ENCODE measurements at regions not wholly inside any gene's neighbourhood (a gene's known extent, or its start where the extent isn't known, plus 50 kb on each side); places are given as distances from the start of the nearest gene placed in this dataset.

GRCh38 chr2:5974477-5974876, 282.3 kb downstream of the SOX11 start:
- 84 to 93% (median 88%) methylated on average over 5 to 6 of the region's 6 CpGs for WGBS, 5 donors
- H3K36me3 ChIP-seq, result no peaks in the 10 kb centered on the region

GRCh38 chr2:5975401-5975800, 283.2 kb downstream of the SOX11 start:
- H3K4me1 ChIP-seq, result no peaks in the 10 kb centered on the region
- no peak overlapping the region for H3K4me3 ChIP-seq
- H3K36me3 ChIP-seq, result no peaks in the 10 kb centered on the region
- DNase-seq, result no peak
- TF ChIP-seq POLR2AphosphoS5 (IDR thresholded peaks at IDR 0.05), result no peak
- TF ChIP-seq POLR2A (IDR thresholded peaks at IDR 0.05), result no peak
- TF ChIP-seq, protein P1, sequence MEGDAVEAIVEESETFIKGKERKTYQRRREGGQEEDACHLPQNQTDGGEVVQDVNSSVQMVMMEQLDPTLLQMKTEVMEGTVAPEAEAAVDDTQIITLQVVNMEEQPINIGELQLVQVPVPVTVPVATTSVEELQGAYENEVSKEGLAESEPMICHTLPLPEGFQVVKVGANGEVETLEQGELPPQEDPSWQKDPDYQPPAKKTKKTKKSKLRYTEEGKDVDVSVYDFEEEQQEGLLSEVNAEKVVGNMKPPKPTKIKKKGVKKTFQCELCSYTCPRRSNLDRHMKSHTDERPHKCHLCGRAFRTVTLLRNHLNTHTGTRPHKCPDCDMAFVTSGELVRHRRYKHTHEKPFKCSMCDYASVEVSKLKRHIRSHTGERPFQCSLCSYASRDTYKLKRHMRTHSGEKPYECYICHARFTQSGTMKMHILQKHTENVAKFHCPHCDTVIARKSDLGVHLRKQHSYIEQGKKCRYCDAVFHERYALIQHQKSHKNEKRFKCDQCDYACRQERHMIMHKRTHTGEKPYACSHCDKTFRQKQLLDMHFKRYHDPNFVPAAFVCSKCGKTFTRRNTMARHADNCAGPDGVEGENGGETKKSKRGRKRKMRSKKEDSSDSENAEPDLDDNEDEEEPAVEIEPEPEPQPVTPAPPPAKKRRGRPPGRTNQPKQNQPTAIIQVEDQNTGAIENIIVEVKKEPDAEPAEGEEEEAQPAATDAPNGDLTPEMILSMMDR (IDR thresholded peaks at IDR 0.05 in 8 of 11, conservative IDR thresholded peaks at IDR 0.05 in 3 of 11), result no peak
- peaks cover 0 to 4% (median 0%) of the 10 kb centered on the region in 8 donors for H3K9me3 ChIP-seq
- WGBS, 5 donors, result 63 to 82% (median 76%) methylated on average over 3 of the region's 3 CpGs
- peaks cover 0 to under 1% (median 0%) of the 10 kb centered on the region in 7 donors for H3K27me3 ChIP-seq (replicated peaks in 1 of 7)
- H3K27ac ChIP-seq, result no peak overlapping the region
- intact Hi-C loops (cut with DNase I; ENCODE audit: low total_unique reads), result no loop called here

More at GRCh38 chr2:5974477-5974876, 282.3 kb downstream of the SOX11 start:
- DNase-seq, result no peak
- H3K27ac ChIP-seq, result no peak overlapping the region
- H3K9me3 ChIP-seq, result peaks cover 0 to 4% (median 0%) of the 10 kb centered on the region in 8 donors
- H3K27me3 ChIP-seq (replicated peaks in 1 of 7), result no peaks in the 10 kb centered on the region
- H3K4me1 ChIP-seq, result no peaks in the 10 kb centered on the region
- intact Hi-C loops (cut with DNase I; ENCODE audit: low total_unique reads), result no loop called here
- no peak overlapping the region for H3K4me3 ChIP-seq
- TF ChIP-seq POLR2AphosphoS5 (IDR thresholded peaks at IDR 0.05) (no peak), POLR2A (IDR thresholded peaks at IDR 0.05) (no peak)
- TF ChIP-seq, protein P1 (IDR thresholded peaks at IDR 0.05 in 8 of 11, conservative IDR thresholded peaks at IDR 0.05 in 3 of 11), result no peak

GRCh38 chr2:5976531-5977065, 284.4 kb downstream of the SOX11 start:
- H3K27me3 ChIP-seq (replicated peaks in 1 of 7), result peaks cover 0 to 11% (median 0%) of the 10 kb centered on the region in 7 donors
- no peak for DNase-seq
- H3K27ac ChIP-seq, result no peak overlapping the region
- H3K4me3 ChIP-seq, result no peak overlapping the region
- TF ChIP-seq POLR2A (IDR thresholded peaks at IDR 0.05) (no peak), POLR2AphosphoS5 (IDR thresholded peaks at IDR 0.05) (no peak)
- TF ChIP-seq, protein P1 (IDR thresholded peaks at IDR 0.05 in 8 of 11, conservative IDR thresholded peaks at IDR 0.05 in 3 of 11), result no peak
- intact Hi-C loops (cut with DNase I; ENCODE audit: low total_unique reads), result no loop called here
- H3K4me1 ChIP-seq, result peaks cover 0 to 5% (median 0%) of the 10 kb centered on the region in 6 donors
- H3K9me3 ChIP-seq, result no peaks in the 10 kb centered on the region
- 78 to 89% (median 82%) methylated on average over 9 of the region's 9 CpGs for WGBS, 5 donors
- no peaks in the 10 kb centered on the region for H3K36me3 ChIP-seq

GRCh38 chr2:5977477-5977876, 285.3 kb downstream of the SOX11 start:
- WGBS, 5 donors, result 52 to 70% (median 53%) methylated on average over 2 of the region's 2 CpGs

More at GRCh38 chr2:5977477-5977876, 285.3 kb downstream of the SOX11 start:
- Histone ChIP-seq H3K4me3 (no peak overlapping the region), H3K36me3 (no peaks in the 10 kb centered on the region), H3K9me3 (no peaks in the 10 kb centered on the region), H3K4me1 (peaks cover 0 to 7% (median 0%) of the 10 kb centered on the region in 6 donors), H3K27me3 (replicated peaks in 1 of 7) (peaks cover 0 to 20% (median 0%) of the 10 kb centered on the region in 7 donors), H3K27ac (no peak overlapping the region)
- DNase-seq, result no peak
- intact Hi-C loops (cut with DNase I; ENCODE audit: low total_unique reads), result no loop called here
- TF ChIP-seq, protein P1 (IDR thresholded peaks at IDR 0.05 in 8 of 11, conservative IDR thresholded peaks at IDR 0.05 in 3 of 11), result no peak
- TF ChIP-seq POLR2AphosphoS5 (IDR thresholded peaks at IDR 0.05), result no peak
- no peak for TF ChIP-seq POLR2A (IDR thresholded peaks at IDR 0.05)

Measured in spleen (tissue), 11 donors.